HG03354 (cell line): ENCODE measurements at regions not wholly inside any gene's neighbourhood (a gene's known extent, or its start where the extent isn't known, plus 50 kb on each side); places are given as distances from the start of the nearest gene placed in this dataset.
A peak's percentile ranks its signal among the peaks of the same experiment; 100 is the strongest.
"Not testable (repeated sequence)": the region's sequence is repeated elsewhere in the genome, so short reads cannot be mapped to it uniquely, and the experiment has no call there.

Experiments
- ATAC-seq: cut with Tn5 transposase; IDR thresholded peaks from one replicate; pipeline ENCODE4 v1.9.1; 2021; ENCODE audit warnings: mild to moderate bottlenecking; ENCODE audit not compliant: unreplicated experiment, poor library complexity, severe bottlenecking

DNA sequence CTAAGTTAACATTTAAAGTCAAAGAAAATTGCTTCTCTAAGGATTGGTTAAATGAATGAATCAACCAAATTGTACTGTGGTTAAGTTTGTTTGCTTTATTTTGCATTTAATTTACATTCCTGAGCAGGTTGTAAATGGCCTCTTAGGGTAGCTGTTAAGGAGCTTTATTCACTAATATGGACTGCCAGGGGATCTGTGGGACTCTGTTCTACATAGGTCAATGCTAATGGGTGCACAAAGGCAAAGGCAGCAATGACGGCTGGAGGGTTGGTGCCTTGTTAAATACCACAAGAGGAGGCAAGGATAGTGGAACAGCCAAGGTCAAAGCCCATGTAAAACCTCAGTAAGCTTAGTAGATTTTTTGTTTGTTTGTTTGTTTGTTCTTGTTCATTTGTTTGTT lies 89.3 kb upstream of the P2RY1 start:
- no peak for ATAC-seq

DNA sequence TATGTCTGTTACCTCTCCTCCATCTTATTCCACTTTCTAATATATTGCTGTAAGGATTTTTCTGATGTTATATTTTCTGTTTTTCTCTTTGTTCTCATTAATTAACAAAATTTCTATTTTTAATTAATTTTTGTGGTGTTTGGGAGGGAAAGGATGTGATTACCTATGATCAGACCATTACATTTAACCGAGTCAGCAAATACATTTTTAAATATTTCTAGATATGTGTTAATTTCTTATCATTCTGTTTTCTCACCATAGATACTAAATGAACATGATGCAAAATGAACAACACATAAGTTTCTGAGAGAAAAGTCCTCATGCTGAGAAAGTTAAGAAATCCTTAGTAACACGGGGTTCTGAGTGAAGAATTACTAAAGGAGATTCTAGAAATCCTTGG lies 80.6 kb upstream of the P2RY1 start:
- ATAC-seq, result no peak

DNA sequence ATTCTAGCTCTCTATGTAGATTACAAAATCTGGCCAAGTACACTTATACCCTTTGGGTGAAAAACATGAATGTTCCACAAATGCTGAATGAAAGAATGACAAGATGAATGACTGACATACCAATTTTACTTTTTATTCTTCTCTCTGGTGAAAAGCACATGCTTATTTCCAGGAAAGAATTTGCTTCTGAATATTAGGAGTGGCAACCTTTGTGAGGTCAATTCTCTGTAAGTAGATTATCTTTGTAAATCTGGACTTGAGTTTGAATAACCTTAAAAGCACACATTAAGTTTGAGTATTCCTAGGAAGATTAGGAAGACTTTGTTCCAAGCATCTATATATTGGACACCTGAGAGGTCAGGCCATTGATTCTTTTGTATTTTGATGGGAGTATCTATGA lies 78.1 kb upstream of the P2RY1 start:
- no peak for ATAC-seq

DNA sequence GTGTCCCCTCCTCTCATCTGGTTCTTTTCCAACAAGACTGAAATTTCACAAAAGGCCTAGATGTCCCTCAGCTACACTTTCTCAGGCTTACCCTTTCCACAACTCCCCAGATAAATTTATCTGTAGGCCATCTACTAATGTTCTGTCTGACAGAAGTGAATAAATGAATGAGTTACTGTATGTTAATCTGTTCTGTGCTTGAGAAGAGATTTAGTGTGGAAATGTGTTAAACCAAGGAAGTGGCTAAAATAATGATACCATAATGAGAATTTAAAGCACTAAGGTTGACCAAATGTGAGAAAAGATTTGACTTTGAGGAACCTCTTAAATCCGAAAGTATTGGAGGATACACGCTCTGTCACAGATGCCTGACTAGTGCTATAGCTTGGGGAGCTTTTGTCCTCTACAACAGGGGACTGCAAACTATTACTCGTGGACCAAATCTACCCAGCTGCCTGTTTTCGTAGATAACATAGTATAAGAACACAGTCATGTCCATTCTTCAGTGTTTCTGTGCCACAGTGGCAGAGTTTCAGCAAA lies 74.8 kb upstream of the P2RY1 start:
- peak; percentile 72 for ATAC-seq

DNA sequence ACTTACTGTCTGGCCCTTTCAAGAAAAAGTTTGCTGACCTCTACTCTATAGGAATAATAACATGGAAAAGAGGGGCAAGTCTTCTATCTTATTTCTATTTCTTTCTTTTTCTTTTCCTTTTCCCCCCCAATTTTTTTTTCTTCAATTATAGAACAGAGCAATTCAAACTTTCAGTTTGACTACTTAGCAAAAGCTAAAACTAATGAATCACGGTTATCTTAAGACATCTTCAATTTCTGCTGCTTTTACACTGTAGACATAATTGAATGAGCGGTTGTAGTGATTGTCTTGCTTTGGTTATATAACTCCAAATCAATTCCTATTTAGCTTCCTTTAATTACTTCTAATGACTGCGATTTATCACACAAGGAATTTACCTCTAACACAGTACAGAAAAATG lies 74.3 kb upstream of the P2RY1 start:
- ATAC-seq, result peak; percentile 34

DNA sequence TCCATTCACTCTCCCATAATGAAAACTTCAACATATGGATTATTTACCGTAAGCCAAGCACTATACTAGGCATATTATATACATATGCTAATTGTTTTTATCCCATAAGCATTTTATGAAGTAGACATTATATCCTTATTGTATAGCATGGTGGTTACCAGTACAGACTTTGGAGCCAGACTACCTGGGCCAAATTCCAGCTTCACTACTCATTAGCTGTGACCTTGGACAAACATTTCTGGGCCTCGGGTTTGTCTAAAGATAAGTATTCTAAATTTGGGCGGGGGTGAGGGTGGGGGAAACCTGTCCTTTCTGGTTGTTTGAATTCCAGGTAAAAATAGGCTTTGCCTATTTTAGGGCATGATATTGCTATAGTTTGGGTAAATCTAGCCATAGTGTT lies 66.5 kb upstream of the P2RY1 start:
- no peak for ATAC-seq

DNA sequence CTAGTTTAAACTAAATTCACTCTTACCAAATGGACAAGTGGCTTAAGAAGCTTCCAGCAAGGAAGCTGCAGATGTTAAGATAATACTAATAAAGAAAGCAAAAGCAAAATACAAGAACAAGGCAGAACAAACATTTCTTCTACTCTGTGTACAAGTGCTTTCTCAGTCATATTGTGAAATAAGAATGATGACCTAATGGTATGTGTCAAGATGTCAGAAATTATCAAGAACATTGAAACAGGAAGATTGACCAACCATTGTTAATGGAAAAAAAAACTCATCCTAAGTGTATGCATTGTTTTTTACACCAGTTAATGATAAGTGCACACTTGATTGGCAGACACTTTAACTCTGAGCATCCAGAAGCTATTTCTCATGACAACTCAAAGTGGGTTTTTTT lies 65.4 kb upstream of the P2RY1 start:
- peak; percentile 91 for ATAC-seq

DNA sequence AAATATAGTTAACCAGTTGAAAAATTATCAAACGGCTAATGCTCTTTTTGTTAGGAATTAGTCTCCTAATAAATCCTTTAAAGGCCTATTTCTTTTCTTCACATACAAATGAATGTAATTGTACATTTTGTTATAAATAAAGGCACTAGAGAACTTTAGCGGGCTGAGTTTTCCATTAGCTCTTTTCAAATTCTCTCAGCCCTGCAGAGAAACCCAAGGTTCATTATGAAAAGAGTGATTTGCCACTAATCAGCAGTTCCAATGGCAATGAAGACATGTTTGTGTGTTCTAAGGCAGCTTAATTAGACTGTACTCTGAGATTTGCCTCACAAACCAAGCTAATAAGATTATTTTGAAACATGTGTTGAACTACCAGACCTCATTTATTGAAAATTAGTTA lies 64.6 kb upstream of the P2RY1 start:
- ATAC-seq, result no peak

DNA sequence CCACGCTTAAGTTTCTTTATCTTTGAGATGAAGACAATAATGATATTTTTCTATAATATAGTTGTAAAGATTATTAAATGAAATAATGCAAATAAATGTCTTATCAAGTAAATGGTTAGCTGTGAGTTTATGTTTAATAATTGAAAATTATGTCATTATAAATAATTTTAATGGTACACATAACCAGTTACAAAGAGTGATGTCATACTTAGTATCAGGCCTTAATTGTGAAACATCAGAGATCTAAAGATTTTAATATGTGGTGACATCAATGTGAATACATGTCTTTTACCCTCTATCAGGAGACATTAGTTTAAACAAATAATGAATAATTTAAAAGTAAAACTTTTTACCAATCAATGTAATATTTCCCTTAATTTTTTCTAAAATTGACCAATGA lies 63.8 kb upstream of the P2RY1 start:
- ATAC-seq, result no peak

DNA sequence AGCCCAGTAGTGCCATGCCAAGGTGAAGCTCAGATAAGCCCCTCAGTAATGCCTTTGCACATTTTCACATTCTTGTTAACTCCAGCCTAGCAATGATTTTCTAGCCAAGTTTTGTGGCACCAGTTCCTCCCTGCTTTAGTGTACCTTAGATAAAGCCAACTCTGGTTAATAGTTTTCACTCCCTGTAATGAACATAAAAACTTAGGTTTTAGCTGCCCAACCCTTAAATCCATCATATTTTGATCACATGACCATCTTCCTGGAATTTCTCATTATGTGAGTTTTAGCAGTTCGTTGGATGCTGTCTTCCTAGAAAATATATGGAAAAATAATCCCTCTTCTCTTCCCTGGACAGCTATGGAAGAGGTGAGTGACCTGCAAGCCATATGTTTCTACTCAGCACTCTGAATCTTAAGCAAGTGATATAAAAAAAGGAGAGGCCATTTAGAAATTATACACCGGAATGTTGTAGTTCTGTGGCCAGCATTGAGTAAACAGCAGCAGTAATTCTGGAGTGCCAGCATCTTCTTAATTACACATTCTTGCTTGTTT lies 62.2 kb upstream of the P2RY1 start:
- ATAC-seq, result no peak

DNA sequence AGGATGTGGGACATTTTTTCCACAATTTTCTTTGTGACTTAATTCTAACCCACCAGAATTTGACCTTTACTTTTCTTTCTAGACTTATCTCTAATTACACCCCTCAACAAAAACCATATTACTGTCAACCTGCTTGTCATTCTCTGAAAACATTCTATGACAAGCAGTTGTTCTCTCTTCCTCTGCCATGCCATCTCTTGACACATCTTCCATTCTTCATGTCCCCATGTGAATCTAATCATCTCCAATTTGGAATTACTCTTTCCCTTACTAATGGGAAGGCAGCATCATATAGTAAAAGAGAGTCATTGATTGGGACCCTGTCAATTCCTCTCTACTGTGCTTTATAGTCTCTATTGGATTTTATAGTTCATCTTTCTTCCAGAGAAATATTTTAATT lies 61.3 kb upstream of the P2RY1 start:
- ATAC-seq, result no peak

DNA sequence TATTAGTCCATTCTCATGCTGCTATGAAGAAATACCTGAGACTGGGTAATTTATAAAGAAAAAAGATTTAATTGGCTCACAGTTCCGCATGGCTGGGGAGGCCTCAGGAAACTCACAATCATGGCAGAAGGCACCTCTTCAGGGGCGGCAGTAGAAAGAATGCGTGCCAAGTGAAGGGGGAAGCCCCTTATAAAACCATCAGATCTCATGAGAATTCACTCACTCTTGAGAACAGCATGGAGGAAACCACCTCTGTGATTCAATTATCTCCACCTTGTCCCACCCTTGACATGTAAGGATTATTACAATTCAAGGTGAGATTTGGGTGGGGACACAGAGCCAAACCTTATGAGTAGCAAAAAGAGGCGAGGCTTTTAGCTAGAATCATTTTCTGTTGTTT lies 60.7 kb upstream of the P2RY1 start:
- not testable (repeated sequence) for ATAC-seq

DNA sequence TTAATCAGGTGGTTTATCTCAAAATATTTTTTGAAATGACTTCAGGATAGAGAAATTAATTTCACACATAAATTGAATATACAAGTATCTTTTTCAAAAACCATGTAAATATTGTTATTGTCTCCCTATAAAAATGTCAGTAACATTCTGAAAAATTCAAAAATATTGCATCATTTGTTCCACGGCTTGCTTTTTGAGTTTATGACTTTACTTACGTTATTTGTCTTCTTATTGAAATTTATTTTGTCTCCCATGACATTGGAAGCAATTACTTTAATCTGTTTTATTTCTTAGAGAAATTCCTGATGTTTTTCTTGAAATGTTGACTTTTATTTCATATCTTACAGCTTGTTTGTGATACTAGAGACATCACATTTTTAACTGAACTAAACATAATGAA lies 56.9 kb upstream of the P2RY1 start:
- no peak for ATAC-seq

DNA sequence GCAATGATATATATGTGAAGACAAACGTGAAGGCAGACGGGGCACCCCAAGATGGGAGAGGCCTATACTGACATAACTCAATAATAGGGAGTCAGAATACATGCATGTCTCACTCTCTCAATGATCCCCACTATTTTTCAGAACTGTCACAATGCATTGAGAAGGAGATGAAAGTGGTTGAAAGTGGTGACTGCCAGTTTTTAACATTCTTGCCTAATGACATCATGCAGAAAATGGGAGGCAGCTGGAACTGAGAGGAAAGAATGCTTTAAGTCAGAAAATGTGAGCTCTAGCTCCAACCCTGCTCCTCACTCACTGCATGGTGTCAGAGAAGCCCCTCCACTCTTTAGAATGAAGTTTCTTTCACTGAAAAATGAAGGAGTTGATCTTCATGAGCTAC lies 55.3 kb upstream of the P2RY1 start:
- ATAC-seq, result no peak

DNA sequence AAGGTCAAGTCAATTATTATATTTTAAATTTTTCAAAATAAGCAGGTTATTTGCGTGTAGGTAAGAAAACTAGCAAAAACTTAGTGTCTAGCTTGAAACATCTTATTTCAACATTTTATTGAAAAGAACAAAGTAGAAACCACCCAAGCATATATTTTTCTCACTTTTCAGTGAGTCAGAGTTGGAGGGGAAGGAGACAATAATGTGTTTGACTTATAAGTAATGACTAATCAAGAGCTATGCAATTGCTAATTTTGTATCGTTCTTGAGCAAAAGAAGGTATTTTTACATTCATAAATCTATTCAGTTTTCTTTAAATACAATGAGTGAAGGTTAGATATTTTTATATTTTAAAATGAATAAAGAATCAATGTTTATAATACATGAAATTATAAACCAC lies 54.4 kb upstream of the P2RY1 start:
- ATAC-seq, result no peak

DNA sequence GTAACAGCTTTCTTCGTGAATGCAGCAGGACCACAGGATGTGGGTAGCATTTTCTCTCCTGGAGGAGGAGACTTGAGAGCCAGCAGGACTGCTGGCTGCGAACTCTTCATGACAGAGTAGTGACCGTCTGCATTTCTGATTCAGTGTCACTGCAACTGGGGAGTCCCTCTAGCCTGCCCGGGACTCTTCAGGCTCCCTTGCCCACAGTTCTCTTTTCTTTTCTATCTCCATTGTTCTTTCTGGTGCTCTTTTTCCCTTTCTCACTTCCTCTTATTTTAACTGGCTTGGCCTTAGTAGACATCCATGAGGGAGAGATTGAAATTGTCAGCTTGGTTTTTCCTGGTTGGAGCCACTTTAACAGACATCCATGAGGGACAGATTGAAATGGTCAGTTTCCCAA lies 49.9 kb upstream of the P2RY1 start:
- ATAC-seq, result no peak
